HG03108 (cell line): ENCODE measurements at regions not wholly inside any gene's neighbourhood (a gene's known extent, or its start where the extent isn't known, plus 50 kb on each side); places are given as distances from the start of the nearest gene placed in this dataset.
"Not testable (repeated sequence)": the region's sequence is repeated elsewhere in the genome, so short reads cannot be mapped to it uniquely, and the experiment has no call there.

ENCODE experiments used
- ATAC-seq: cut with Tn5 transposase; IDR thresholded peaks from one replicate; pipeline ENCODE4 v1.9.1; 2021; ENCODE audit warnings: moderate library complexity; ENCODE audit not compliant: unreplicated experiment

DNA sequence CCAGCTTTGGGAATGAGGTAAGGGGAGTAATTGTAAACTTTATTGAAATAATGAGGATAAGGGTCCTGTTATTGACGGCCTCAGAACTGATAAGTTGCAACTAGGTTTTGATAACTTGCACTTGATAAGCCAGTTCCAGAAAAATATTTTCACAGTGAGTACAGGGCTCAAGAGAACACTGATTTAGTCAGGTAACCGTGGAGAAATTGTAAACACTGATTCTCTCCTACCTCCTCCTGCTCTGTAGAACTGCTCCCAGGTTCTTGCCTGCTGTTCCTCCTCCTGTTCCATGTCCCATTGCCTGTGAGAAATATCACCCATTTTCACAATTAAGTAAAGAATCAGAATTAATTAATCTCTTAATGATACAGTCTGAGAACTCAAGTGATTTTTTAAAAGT, 55.0 kb upstream of the CXXC4 start:
- no peak for ATAC-seq

DNA sequence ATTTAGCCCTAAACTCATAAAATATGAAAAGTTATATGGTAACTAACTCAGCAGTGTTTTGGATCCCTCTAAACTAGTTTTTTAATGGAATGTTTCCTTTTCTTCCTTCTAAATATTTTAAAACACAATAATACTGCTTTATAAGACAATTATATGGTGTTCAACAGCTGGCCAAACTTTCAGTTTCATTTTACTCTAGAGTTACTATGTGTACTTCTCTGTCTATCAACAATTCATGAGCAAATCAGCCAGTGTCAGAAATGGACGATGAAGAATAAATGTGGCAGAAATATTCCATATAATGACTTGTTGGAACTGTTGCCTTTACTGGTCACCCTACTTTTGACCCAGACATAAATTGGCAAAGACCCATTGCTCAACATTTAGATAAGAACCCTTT, 64.8 kb upstream of the CXXC4 start:
- ATAC-seq, result no peak

DNA sequence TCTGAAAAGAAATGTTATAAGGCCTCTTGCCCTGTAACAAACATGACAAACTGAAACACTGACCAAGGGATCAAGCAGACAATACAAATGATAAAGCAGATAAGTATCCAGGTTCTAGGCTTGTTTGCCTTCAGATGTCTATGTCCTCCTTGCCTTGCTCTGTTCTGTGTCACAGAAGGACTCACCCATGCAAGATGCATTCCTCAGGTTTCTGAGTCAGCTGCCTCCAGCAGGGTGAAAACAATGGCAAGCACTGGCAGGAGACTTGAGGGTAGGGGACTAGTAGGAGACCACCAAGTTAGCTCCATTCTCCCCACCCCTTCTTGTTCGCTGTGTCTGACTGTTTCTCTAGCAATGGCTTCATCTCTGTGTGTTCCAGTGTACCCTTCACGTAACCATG, 76.6 kb upstream of the CXXC4 start:
- ATAC-seq, result no peak

DNA sequence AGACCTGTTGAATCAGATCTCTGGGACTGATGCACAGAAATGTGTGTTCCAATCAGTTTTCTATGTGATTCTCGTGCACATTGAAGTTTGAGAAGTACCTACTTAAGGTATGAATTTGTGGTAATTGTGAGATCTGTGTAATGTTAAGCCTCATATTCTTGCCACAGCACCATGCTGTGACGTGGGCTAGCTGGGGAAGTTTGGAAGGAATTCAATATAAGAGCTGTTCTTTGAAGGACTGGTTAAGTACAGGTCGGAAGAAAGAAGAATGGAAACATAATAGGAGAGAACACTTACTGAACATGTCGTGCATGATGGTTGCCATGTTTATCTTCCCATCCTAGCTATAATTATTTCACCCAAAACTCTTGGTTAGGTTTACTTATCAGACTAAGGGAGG, 79.7 kb upstream of the CXXC4 start:
- ATAC-seq, result no peak

DNA sequence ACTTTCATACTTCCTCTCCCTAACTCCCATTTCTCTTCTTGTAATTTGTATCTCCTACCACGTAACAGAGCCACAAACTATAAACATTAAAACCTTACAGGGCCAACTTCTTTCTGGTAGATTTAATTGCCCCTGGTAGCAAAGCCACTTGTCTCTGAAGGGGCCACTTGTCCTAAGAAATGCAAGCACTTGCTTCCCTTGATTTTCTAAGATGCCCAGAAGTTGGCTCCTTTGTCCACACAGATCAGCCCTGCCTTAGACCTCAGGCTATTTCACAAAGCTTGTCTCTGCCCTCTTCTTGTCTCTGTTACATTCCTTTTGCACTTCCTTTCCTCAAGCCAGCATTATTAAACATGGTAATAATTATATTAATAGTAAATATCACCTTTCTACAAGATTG, 80.6 kb upstream of the CXXC4 start:
- ATAC-seq, result no peak

DNA sequence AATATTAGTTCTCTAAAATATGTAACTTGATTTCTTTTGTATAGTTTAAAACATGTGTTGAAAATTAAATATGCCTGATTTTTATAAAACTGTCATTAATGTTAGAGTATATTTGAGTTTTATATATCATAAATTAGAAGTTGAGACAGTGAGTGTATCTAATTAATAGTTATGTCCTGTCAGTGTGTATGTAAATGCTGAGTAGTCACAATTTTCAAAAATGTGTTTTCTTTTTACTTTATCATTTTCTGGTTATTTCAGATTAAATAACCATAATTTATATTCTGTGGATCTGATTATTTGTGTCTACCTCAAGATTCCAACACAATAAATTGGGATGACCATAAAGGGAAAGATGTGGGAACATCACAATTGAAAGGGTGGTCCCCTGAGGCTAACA, 82.7 kb upstream of the CXXC4 start:
- no peak for ATAC-seq

DNA sequence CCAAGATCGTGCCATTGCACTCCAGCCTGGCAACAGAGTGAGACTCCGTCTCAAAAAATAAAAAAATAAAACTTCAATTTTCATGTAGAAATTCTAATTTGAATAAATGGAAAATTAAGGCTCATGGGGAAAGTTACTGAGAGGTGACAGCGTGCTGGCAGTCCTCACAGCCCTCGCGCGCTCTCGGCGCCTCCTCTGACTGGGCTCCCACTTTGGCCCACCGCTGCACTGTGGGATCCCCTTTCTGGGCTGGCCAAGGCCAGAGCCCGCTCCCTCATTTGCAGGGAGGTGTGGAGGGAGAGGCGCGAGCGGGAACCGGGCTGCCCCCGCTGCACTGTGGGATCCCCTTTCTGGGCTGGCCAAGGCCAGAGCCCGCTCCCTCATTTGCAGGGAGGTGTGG, 86.8 kb upstream of the CXXC4 start:
- not testable (repeated sequence) for ATAC-seq

DNA sequence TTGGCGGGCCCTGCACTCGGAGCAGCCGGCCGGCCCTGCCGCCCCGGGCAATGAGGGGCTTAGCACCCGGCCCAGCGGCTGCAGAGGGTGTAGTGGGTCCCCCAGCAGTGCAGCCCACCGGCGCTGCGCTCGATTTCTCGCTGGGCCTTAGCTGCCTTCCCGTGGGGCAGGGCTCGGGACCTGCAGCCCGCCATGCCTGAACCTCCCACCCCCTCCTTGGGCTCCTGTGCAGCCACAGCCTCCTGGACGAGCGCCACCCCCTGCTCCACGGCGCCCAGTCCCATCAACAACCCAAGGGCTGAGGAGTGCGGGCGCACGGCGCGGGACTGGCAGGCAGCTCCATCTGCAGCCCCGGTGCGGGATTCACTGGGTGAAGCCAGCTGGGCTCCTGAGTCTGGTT, 87.4 kb upstream of the CXXC4 start:
- not testable (repeated sequence) for ATAC-seq

DNA sequence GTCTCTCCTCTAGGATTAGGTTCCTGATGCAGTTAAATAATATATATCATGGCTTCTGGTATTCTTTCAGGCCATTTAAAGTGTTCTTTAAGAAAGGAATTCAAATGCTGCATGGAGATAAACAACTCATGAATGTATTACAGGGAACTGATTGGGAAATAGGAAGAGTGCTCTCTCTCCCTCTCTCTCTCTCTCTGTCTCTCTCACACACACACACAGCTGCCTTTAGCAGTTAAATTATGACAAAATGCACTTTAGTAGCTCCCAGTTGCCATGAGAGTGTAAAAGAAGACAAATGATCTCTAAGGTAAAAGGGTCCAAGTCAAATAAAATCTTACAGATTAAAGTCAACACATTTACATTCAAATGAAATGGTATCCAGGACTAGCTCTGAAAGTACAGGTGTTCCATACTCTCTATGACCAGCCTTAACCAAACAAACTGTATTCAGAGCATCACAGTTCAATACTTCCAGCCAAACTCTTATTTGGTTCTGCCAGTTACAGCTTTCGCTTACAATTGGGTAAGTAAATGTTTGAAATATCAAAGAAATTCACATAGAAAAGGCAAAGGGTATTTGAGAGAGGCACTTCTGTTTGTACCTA, 94.7 kb upstream of the CXXC4 start:
- no peak for ATAC-seq

DNA sequence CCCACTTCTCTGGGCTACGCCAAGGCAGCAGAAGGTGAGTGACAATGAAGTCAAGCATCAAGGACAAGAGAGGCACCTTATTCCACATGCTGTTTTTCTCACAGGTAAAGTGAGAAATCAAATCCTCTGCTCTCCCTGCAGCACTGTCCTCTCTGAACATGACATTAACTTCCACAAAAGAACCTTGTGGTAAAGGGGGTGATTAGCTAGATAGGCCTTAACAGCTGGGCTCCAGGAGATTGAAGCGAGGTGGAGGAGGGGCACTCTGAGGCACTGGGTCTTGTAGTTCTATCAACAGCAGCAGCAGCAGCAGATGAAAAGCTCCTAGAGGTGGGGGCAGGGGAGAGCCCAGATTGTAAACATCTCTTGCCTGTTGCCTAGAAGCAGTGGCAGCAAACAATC, 96.8 kb upstream of the CXXC4 start:
- ATAC-seq, result no peak

DNA sequence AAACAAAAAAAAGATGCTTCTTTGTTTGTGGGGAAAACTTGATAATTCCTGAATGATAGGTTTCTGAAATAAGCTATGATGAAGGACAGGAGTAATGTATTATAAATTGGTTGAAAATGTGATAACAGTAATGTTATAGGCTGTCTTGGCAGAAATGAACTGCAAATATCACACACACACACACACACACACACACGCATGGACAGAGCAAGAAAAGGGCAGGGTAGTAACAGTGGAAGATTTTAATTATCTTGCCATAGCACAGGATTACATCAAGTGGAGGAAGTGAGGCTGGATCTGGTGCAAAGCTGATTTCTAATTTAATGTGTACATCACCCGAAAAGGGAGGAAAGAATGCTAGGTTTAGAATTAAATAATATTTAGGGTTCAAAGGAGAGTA, 97.5 kb upstream of the CXXC4 start:
- no peak for ATAC-seq

DNA sequence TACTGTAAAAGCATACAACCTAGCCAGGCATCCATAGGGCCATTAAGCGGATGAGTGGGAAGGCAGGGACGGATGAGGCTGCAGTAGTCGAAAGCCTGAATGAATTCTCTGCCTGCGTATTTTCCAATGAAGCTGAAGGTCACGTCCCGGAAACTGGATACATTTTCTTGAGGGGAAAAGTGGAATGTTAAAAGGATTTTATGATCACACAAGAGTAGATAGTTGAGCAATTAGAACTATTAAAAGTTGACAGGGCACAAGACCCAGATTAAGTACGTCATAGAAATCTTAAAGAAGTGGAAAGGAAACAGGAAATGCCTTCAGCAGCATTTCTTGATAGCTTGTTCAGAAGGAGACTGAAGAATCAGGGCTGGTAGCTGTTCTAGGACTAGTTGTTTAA, 98.3 kb upstream of the CXXC4 start:
- no peak for ATAC-seq

DNA sequence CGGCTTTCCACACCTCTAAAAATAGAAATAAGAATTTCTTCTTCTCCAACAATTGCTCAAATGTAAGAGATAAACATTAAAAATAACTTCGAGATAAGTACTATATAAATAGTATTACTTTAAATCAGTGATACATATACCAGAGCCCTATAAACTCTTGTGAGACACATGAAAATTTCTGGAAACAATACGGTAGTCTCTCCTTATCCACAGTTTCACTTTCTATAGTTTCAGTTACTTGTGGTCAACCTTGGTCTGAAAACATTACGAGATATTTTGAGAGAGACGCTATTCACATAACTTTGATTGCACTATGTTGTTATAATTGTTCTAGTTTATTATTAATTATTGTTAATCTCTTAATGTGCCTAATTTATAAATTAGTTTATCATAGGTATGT, 101.5 kb upstream of the CXXC4 start:
- no peak for ATAC-seq

DNA sequence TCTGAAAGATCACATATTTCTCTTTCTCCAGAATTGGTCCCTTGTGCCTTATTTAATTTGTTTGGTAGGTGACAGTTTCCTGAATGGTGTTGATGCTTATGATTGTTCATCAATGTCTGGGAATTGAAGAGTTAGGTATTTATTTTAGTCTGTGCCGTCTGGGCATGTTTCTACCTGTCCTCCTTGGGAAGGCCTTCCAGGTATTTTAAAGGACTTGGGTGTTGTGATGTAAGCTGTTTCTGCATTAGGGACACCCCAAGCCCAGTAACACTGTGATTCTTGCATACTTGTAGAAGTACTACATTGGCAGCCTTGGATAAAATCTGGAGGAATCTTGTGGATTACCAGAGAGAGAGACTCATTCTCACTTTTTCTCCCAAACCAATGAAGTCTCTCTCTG, 120.8 kb upstream of the CXXC4 start:
- ATAC-seq, result no peak

DNA sequence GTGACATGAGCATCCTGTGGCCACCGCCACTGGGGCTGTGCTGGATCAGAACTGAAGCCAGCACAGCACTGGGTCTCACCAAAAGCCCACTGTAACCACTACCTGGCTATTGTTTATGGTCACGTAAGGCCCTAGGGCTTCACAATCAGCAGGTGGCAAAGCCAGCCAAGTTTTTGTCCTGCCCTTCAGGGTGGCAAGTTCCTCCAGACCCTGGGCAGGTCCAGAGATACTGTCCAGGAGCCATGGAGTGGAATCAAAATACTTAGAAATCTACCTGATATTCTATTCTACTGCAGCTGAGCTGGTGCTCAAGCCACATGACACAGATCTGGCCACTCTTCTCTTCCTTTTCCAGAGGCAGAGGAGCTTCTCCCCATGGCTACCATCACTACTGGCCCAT, 121.2 kb upstream of the CXXC4 start:
- ATAC-seq, result no peak

DNA sequence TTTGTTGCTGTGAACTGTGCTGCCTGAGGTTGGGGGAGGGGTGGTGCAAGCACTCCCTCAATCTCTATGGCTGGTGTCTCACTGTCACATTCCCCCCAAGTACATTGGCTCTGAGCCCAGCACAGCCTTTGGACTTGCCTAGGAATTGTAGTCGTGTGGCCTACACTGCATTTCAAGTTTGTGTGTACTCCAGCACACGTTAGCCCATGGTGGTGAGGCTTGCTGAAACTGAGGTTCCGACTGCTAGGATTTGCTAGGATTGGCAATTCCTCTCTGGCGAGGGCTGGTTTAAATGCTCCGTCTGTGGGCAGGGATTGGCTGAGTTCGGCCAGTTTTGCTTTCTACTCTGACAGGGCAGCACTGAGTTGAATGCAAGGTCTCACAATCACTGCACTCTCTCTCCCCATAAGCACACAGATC, 121.7 kb upstream of the CXXC4 start:
- ATAC-seq, result no peak

DNA sequence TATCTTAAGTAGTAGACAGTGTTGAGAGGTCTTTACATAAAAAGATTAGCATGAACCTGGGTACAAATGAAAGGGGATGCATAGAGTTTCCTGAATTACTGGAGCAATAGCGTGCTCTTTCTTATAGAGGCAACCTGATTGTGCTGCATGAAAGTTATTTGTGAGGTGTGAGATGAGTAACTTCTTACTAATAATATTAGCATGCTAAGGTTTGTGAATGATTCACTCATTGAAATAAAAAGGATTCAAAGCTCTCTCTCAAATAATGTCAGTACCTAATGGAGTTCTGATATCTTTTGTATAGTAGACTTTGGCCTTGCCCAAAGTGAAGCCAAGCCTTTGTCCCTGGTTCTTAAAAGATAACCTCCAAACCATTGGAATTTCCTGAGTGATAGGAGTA, 131.0 kb upstream of the CXXC4 start:
- no peak for ATAC-seq

DNA sequence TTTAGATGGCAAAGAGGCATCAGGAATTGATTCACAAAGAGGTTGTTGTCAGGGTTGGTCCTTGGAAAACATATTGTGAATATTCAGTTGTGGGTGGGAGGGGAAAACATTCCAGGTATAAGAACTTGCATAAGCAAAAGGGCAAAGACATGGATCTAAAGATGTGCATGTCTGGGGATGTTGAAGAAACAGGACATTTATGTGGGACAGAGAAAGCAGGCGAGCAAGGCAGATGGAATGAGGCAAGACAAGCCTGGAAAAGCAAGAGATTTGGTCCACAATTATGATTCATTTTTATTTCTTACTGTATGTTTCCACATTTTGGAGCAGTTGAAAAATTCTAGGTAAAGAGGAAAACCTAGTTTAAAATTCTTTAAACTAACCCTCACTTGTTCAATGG, 134.9 kb upstream of the CXXC4 start:
- ATAC-seq, result no peak

DNA sequence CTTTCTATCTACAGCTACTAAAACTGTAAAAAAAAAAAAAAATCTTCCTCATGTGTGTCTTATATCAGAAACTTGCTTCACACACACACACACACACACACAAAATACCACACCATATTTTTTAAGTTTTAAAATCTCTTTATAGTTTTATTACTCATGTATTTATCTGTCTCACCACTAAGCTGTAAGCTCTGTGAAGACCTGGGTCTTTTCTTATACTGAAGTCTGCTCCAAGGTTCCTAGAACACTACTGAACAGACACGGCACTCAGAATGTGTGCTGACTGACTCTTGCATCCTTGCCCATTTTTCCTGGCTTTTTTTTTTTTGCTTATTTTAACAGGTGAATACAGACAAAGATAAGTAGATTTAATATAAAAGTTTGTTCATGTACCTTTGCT, 135.6 kb upstream of the CXXC4 start:
- no peak for ATAC-seq

DNA sequence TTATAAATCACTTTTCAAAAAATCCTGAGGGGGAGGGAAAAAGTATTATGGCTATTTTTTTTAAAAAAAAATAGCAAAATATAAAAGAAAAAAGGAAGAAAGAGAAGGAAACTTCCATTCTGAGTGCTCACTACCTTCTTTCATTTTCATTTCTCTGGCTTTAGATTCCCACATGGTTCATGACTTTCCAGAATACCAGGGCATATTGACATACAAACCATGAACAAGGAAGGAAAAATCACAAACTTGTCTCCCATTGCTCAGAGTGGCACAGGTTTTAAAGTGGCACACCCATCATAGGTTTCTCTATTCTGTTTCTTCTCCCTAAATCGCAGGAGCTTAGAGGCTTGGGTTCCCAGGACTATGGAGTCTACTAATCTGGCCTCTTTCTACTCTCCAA, 136.3 kb upstream of the CXXC4 start:
- ATAC-seq, result no peak

DNA sequence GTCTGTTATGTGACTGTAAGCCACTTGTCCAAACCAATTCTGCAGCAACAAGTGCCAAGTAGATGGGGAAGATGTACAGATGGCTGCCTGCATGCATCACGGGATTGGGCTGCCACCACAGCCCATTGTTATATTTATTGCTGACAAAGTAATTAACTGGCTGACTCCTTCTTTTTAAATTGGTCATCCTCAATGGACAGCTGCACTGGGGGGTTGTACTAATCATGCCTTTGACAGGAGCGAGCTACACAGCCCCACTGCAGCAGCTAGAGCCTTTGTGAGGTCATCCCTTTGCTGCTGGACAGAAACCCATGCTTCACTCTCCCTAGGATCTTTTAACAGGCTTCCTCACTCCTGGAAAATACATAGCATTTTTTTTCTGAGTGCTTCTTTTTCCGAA, 146.7 kb upstream of the CXXC4 start:
- ATAC-seq, result no peak

DNA sequence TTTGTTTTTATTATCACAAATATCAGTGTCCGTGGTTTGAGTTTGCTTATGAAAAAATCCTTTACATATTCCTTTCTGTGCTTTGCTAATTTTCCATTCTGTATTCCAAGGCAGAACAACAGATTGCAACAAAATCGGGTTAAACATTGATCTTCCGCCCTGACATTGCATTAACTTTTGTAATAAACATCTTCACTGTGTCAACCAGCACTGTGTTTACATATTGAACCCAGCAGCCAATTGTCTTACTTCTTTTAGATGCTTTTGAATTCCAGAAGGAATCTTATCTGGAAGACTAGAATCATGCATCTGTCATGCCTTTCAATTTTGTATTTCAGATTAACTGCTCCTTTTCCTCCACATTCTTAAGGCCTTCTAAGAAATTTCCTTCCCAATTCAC, 147.8 kb upstream of the CXXC4 start:
- no peak for ATAC-seq

DNA sequence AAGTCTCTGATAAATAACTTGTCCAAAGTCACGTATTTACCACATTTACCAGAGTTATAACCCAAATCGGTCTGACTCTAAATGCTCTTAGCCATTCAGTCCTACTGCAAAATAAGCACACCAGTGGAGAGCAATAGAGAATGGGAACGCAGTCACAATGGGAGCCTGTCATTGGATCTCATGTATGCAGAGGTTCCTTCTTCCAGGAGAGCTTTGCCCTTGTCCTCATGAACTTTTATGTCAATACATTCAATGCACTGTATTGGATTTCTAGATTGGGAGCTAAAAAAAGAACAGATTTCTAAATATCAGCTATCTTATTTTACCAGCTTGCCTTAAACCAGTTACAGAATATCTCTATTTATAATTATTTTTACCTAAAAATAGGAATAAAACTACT, 149.1 kb upstream of the CXXC4 start:
- no peak for ATAC-seq

DNA sequence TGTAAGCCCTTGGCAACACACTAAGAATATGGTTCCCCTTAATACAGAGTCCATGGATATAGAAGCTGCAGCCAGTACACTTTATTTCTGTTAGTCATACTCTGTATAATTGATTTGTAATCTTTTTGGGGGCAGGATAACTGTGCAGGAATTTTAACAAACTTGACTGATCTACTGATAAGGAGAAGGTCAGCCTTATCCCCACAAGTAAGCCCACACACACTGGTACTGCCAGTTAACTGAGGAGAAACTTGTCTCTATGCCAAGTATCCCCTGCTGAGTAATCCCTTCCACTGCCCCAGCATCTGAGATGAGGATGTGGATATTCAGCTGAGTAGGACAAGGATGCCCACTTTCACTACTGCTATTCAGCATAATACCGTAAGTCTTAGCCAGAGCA, 154.9 kb upstream of the CXXC4 start:
- no peak for ATAC-seq
